SK-N-MC (cell line): ENCODE measurements at regions not wholly inside any gene's neighbourhood (a gene's known extent, or its start where the extent isn't known, plus 50 kb on each side); places are given as distances from the start of the nearest gene placed in this dataset.

ENCODE experiments used
- DNase-seq: peaks from one replicate; pipeline ENCODE4 v3.0.0-alpha.2; 2011; ENCODE audit warnings: low read depth, low spot score
- H3K27ac ChIP-seq: fragments of 200-600 bp; sonication (generic); 2 replicates; pipeline ENCODE4 v1.5.1; 2016; ENCODE audit warnings: mixed run types
- H3K36me3 ChIP-seq: fragments of 200-600 bp; sonication (generic); 2 replicates; pipeline ENCODE4 v1.6.1; 2017; ENCODE audit warnings: antibody characterized with exemption, low read length, mixed read lengths; ENCODE audit not compliant: insufficient read depth
- H3K4me3 ChIP-seq: fragments of 200-600 bp; sonication (generic); 2 replicates; pipeline ENCODE4 v1.5.1; 2016
- H3K9ac ChIP-seq: fragments of 200-600 bp; sonication (generic); 2 replicates; pipeline ENCODE4 v1.8.0; 2017; ENCODE audit warnings: mixed run types, mixed read lengths; ENCODE audit not compliant: insufficient read length
- H3K9me3 ChIP-seq: fragments of 200-600 bp; sonication (generic); 2 replicates; pipeline ENCODE4 v1.6.1; 2017; ENCODE audit warnings: low read depth, mild to moderate bottlenecking, antibody characterized with exemption, low read length, moderate library complexity, mixed read lengths
- EZH2 ChIP-seq: fragments of 200-600 bp; sonication (generic); IDR thresholded peaks from one replicate; pipeline ENCODE4 v1.6.1; 2017; ENCODE audit warnings: antibody characterized with exemption
- FOXP2 ChIP-seq: optimal IDR thresholded peaks from 2 replicates; pipeline ENCODE3; 2011; ENCODE audit warnings: mild to moderate bottlenecking, moderate library complexity; ENCODE audit not compliant: insufficient read depth; ENCODE audit errors: extremely low read length, control extremely low read depth
- POLR2AphosphoS5 ChIP-seq: IDR thresholded peaks from 2 replicates; pipeline ENCODE4 v1.6.1; 2012; ENCODE audit warnings: mild to moderate bottlenecking, low read depth, low read length, borderline replicate concordance

DNA sequence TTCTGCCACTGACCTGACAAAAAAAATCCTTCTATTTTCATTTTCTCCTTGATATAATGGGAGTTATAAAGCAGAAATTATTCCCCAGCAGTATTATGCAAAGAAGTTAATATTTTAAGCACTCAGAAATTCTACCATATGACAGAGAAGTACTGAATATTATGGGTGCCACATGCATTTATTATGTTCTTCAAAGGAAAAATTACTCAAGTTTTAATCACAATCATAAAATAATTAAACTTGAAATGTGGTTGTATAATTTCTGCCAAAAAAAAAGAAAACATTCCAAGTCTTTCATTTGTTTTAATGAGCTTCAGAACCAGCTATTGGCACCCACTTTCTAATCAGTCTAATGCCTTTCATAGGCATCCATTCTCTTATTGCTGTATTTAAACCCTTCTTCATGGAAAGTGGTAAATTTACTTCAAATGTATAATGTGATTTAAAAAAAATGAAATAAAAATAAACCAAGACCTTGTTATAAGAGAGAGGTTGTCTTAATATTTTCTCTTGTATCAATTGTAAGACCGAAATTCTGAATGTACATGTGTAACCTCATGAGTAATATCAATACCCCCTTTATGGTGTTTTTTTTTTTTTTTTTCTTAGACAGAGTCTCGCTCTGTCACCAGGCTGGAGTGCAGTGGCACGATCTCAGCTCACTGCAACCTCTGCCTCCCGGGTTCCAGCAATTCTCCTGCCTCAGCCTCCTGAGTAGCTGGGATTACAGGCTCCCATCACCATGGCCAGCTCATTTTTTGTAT lies 302.3 kb downstream of the IRS1 start:
- Histone ChIP-seq H3K9me3 (no peaks in the 10 kb centered on the region), H3K9ac (no peak overlapping the region), H3K27ac (no peak overlapping the region), H3K4me3 (no peak overlapping the region), H3K36me3 (no peaks in the 10 kb centered on the region)
- no peak for TF ChIP-seq FOXP2
- TF ChIP-seq EZH2 = no peak
- no peak for TF ChIP-seq POLR2AphosphoS5
- no peak for DNase-seq

GRCh38 chr2:226496273-226496550 lies 303.4 kb downstream of the IRS1 start:
- TF ChIP-seq POLR2AphosphoS5 (no peak), FOXP2 (no peak), EZH2 (no peak)
- no peak for DNase-seq
- H3K27ac ChIP-seq = no peak overlapping the region

GRCh38 chr2:226495466-226496272 lies 304.0 kb downstream of the IRS1 start:
- H3K4me3 ChIP-seq = no peak overlapping the region
- H3K36me3 ChIP-seq = no peaks in the 10 kb centered on the region
- TF ChIP-seq EZH2 (no peak), POLR2AphosphoS5 (no peak), FOXP2 (no peak)
- DNase-seq = no peak
- H3K27ac ChIP-seq = no peak overlapping the region
- no peak overlapping the region for H3K9ac ChIP-seq
- H3K9me3 ChIP-seq = no peaks in the 10 kb centered on the region

More at GRCh38 chr2:226496273-226496550, 303.4 kb downstream of the IRS1 start:
- H3K36me3 ChIP-seq = no peaks in the 10 kb centered on the region
- no peak overlapping the region for H3K9ac ChIP-seq
- H3K4me3 ChIP-seq = no peak overlapping the region
- H3K9me3 ChIP-seq = no peaks in the 10 kb centered on the region

GRCh38 chr2:226491112-226491511 lies 308.5 kb downstream of the IRS1 start:
- Histone ChIP-seq H3K4me3 (no peak overlapping the region), H3K9me3 (no peaks in the 10 kb centered on the region), H3K27ac (no peak overlapping the region), H3K36me3 (no peaks in the 10 kb centered on the region), H3K9ac (no peak overlapping the region)
- TF ChIP-seq FOXP2 = no peak
- TF ChIP-seq EZH2 = no peak
- TF ChIP-seq POLR2AphosphoS5 = no peak
- no peak for DNase-seq

DNA sequence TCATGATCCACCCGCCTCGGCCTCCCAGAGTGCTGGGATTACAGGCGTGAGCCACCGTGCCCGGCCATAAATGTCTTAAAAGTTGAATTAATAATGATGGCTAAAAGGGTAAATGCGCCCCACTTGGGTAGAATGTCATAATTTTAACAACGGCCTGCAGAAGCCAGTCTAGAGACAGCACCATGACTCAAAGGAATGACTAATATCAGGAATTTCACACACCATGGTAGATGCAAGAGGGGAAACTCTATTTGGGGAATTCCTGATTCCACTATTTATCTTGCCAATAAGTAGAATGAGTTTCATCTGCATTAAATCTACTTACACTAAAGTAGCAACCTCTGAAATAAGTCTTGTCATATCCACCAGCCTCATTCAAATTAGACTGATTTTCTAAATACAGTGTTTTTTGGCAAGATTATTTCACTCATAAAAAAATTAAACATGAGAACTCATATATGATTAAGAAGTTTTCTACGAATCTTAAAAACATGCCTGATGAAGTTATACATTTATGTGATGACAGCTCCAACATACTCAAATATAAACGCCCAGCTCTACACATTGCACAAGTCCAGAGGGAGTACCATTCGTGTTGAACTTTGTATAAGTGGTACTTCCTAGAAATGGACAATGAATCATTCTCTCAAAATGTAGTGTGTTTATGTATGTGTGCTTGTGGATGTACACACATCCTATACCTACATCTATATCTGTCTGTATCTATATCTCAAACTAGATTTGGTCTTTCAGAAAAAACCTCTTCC lies 309.7 kb downstream of the IRS1 start:
- DNase-seq = no peak
- no peaks in the 10 kb centered on the region for H3K36me3 ChIP-seq
- TF ChIP-seq FOXP2 (no peak), POLR2AphosphoS5 (no peak), EZH2 (no peak)
- H3K9me3 ChIP-seq = no peaks in the 10 kb centered on the region
- H3K27ac ChIP-seq = no peak overlapping the region
- no peak overlapping the region for H3K4me3 ChIP-seq
- H3K9ac ChIP-seq = no peak overlapping the region

DNA sequence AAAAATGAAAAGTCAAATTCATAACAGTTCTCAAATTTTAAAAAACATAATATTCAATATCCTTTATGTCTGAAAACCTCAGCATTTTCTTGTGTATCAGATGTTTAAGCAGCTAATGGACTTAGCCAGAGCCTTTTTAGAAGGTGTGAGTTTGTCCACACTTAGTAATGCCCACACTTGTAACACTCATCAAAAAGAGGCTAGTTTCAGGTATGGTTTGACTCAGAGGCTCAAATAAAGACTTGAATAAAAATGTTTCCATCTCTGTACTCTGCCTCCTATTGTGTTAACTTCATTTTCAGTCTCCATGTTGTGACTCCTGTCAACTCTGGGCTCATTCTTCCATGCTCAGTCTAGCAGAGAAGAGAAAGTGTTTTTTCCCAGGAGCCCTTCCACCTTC lies 311.6 kb downstream of the IRS1 start:
- DNase-seq = no peak
- no peaks in the 10 kb centered on the region for H3K9me3 ChIP-seq
- H3K4me3 ChIP-seq = no peak overlapping the region
- TF ChIP-seq POLR2AphosphoS5 = no peak
- no peak for TF ChIP-seq EZH2
- TF ChIP-seq FOXP2 = no peak
- no peaks in the 10 kb centered on the region for H3K36me3 ChIP-seq
- H3K27ac ChIP-seq = no peak overlapping the region
- H3K9ac ChIP-seq = no peak overlapping the region

- H3K27ac ChIP-seq = no peak overlapping the region
- H3K36me3 ChIP-seq = no peaks in the 10 kb centered on the region
- TF ChIP-seq FOXP2 (no peak), POLR2AphosphoS5 (no peak), EZH2 (no peak)
- H3K9me3 ChIP-seq = no peaks in the 10 kb centered on the region
- DNase-seq = no peak
- no peak overlapping the region for H3K9ac ChIP-seq
- no peak overlapping the region for H3K4me3 ChIP-seq
Observed at GRCh38 chr2:226487573-226487972, 312.0 kb downstream of the IRS1 start.
